PFSK-1 (cell line): ENCODE measurements at regions not wholly inside any gene's neighbourhood (a gene's known extent, or its start where the extent isn't known, plus 50 kb on each side); places are given as distances from the start of the nearest gene placed in this dataset.

ENCODE experiments used
- FOXP2 ChIP-seq: optimal IDR thresholded peaks from 2 replicates; pipeline ENCODE3; 2011; ENCODE audit warnings: borderline replicate concordance, control low read depth, inconsistent platforms; ENCODE audit not compliant: insufficient read depth; ENCODE audit errors: extremely low read length, extremely low read depth
- POLR2AphosphoS5 ChIP-seq: IDR thresholded peaks from 2 replicates; pipeline ENCODE4 v1.6.1; 2012; ENCODE audit warnings: low read depth, mild to moderate bottlenecking, control low read depth, low read length, moderate library complexity
- SIN3A ChIP-seq: IDR thresholded peaks from 2 replicates; pipeline ENCODE4 v1.6.1; 2012; ENCODE audit warnings: mild to moderate bottlenecking, low read length, moderate library complexity, borderline replicate concordance; ENCODE audit not compliant: insufficient read depth
- TAF1 ChIP-seq: IDR thresholded peaks from 2 replicates; pipeline ENCODE4 v1.6.1; 2012; ENCODE audit warnings: low read length, control low read depth, borderline replicate concordance; ENCODE audit not compliant: insufficient read depth
- TF ChIP-seq, protein P1 (sequence below), 2 experiments: IDR thresholded peaks; 2 replicates each; pipeline versions ENCODE4 v1.6.1 to v1.8.0; 2011 to 2012; ENCODE audit warnings: low read depth in 2 of 2, low read length in 2 of 2, control low read depth in 1 of 2, inconsistent platforms in 1 of 2, mild to moderate bottlenecking in 1 of 2, moderate library complexity in 1 of 2; ENCODE audit not compliant: insufficient read depth in 1 of 2

DNA sequence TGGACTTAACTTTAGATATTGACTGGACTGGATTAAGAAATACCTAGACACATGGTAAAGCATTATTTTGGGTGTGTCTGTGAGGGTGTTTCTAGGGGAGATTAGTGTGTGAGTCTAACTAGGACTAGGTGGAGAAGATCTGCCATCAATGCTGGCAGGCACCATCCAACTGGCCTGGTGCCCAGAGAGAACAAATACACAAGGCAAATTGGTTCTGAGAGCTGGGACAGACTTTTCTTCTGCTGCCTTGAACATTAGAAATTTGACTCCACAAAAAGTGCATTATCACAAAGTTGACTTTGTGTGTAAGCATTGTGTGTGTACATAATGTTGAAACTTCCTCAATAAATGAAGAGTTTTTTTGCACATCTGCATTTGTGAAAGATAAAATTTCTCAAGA lies 522.1 kb downstream of the SUCLA2 start:
- no peak for TF ChIP-seq TAF1

- TF ChIP-seq POLR2AphosphoS5 = no peak
- no peak for TF ChIP-seq SIN3A
- no peak for TF ChIP-seq FOXP2
- TF ChIP-seq, protein P1, sequence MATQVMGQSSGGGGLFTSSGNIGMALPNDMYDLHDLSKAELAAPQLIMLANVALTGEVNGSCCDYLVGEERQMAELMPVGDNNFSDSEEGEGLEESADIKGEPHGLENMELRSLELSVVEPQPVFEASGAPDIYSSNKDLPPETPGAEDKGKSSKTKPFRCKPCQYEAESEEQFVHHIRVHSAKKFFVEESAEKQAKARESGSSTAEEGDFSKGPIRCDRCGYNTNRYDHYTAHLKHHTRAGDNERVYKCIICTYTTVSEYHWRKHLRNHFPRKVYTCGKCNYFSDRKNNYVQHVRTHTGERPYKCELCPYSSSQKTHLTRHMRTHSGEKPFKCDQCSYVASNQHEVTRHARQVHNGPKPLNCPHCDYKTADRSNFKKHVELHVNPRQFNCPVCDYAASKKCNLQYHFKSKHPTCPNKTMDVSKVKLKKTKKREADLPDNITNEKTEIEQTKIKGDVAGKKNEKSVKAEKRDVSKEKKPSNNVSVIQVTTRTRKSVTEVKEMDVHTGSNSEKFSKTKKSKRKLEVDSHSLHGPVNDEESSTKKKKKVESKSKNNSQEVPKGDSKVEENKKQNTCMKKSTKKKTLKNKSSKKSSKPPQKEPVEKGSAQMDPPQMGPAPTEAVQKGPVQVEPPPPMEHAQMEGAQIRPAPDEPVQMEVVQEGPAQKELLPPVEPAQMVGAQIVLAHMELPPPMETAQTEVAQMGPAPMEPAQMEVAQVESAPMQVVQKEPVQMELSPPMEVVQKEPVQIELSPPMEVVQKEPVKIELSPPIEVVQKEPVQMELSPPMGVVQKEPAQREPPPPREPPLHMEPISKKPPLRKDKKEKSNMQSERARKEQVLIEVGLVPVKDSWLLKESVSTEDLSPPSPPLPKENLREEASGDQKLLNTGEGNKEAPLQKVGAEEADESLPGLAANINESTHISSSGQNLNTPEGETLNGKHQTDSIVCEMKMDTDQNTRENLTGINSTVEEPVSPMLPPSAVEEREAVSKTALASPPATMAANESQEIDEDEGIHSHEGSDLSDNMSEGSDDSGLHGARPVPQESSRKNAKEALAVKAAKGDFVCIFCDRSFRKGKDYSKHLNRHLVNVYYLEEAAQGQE (IDR thresholded peaks at IDR 0.05; ENCODE audit: insufficient read depth in 1 of 2, low read depth in 2 of 2, low read length in 2 of 2) = no peak
- TF ChIP-seq TAF1 = no peak
These were observed 525.6 kb downstream of the SUCLA2 start for GRCh38 chr13:47475441-47475948.

- TF ChIP-seq, protein P1 (IDR thresholded peaks at IDR 0.05; ENCODE audit: insufficient read depth in 1 of 2, low read depth in 2 of 2, low read length in 2 of 2) = no peak
- TF ChIP-seq SIN3A (no peak), FOXP2 (no peak), TAF1 (no peak), POLR2AphosphoS5 (no peak)
These were observed 526.2 kb downstream of the SUCLA2 start for GRCh38 chr13:47474839-47475238.

DNA sequence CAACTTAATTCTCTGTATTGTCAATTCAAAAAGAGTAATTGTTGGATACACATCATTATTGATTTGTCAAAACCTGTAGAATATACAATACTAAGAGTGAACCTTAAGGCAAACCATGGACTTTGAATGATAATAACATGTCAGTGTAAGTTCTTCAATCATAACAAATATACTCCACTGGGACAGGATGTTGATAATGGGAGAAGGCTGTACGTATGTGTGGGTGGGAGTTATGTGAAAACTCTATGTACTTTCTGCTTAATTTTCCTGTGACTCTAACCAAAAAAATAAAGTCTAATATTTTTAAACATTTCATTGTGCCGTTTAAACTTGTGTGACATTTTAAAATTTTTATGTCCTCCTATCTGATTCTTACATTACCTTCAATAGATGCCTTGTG lies 526.7 kb downstream of the SUCLA2 start:
- TF ChIP-seq POLR2AphosphoS5 = no peak
- no peak for TF ChIP-seq TAF1
- TF ChIP-seq FOXP2 = no peak
- TF ChIP-seq, protein P1 (IDR thresholded peaks at IDR 0.05; ENCODE audit: insufficient read depth in 1 of 2, low read depth in 2 of 2, low read length in 2 of 2) = no peak
- no peak for TF ChIP-seq SIN3A

DNA sequence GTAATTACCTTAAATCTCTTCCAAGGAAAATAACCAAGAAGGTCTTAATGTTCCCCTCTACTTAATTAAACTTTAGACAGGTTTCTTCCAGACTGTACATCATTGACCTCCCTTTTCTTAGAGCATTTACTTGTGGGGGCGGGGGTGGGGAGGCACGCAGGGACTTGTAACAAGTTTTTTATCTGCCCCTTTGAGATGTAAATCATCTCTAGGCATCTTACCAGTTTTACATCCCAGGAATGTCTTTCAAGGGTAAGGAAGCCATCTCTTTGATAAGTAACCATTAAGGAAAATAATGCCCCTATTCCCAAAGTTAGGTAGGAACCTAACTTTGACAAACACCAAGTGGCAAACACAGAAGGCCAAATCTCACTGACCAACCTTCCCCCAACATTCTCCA lies 528.6 kb downstream of the SUCLA2 start:
- TF ChIP-seq POLR2AphosphoS5 (no peak), FOXP2 (no peak), TAF1 (no peak), SIN3A (no peak)
- TF ChIP-seq, protein P1 (IDR thresholded peaks at IDR 0.05; ENCODE audit: insufficient read depth in 1 of 2, low read depth in 2 of 2, low read length in 2 of 2) = no peak
